Calu3 (cell line): ENCODE measurements at regions not wholly inside any gene's neighbourhood (a gene's known extent, or its start where the extent isn't known, plus 50 kb on each side); places are given as distances from the start of the nearest gene placed in this dataset.

Source experiments
- BruUV-seq: library from RNA; stranded (reverse); fragments of 400-500 nt; replicated peaks from 2 replicates; lab custom pipeline; 2021; lab: Mats Ljungman, UMichigan
- CTCF ChIA-PET: fragments of 300-600 bp; sonication (Branson Sonifier 250); formaldehyde crosslinking; loops from one replicate; lab custom pipeline; 2022; ENCODE audit warnings: antibody characterized with exemption; lab: Charles Lee
- DNase-seq: peaks from one replicate; pipeline ENCODE4 v3.0.0; 2022
- H3K27ac Mint-ChIP-seq: one replicate; pipeline ENCODE4 v1.8.0; 2022; ENCODE audit warnings: mixed read lengths; ENCODE audit not compliant: unreplicated experiment
- H3K27me3 Mint-ChIP-seq: one replicate; pipeline ENCODE4 v1.8.0; 2022; ENCODE audit warnings: mixed read lengths; ENCODE audit not compliant: unreplicated experiment
- H3K36me3 Mint-ChIP-seq: one replicate; pipeline ENCODE4 v1.8.0; 2022; ENCODE audit warnings: mild to moderate bottlenecking, moderate library complexity, mixed read lengths; ENCODE audit not compliant: insufficient read depth, unreplicated experiment
- H3K4me1 Mint-ChIP-seq: one replicate; pipeline ENCODE4 v1.8.0; 2022; ENCODE audit warnings: mild to moderate bottlenecking, low read depth, mixed read lengths; ENCODE audit not compliant: unreplicated experiment
- H3K4me3 Mint-ChIP-seq: one replicate; pipeline ENCODE4 v1.8.0; 2022; ENCODE audit warnings: mild to moderate bottlenecking, low read depth, moderate library complexity, mixed read lengths; ENCODE audit not compliant: unreplicated experiment
- H3K9me3 Mint-ChIP-seq: one replicate; pipeline ENCODE4 v1.8.0; 2022; ENCODE audit warnings: low read depth, mixed read lengths; ENCODE audit not compliant: unreplicated experiment
- intact Hi-C: fragments of 100-400 bp; cut with micrococcal nuclease; formaldehyde crosslinking; loops from one replicate; pipeline ENCODE4 v1.10.0; 2022; ENCODE audit not compliant: unreplicated experiment
- TF ChIP-seq, protein P1 (sequence below): fragments of 200-600 bp; IDR thresholded peaks from one replicate; pipeline ENCODE4 v1.8.0; 2022; ENCODE audit warnings: antibody characterized with exemption; ENCODE audit not compliant: unreplicated experiment

DNA sequence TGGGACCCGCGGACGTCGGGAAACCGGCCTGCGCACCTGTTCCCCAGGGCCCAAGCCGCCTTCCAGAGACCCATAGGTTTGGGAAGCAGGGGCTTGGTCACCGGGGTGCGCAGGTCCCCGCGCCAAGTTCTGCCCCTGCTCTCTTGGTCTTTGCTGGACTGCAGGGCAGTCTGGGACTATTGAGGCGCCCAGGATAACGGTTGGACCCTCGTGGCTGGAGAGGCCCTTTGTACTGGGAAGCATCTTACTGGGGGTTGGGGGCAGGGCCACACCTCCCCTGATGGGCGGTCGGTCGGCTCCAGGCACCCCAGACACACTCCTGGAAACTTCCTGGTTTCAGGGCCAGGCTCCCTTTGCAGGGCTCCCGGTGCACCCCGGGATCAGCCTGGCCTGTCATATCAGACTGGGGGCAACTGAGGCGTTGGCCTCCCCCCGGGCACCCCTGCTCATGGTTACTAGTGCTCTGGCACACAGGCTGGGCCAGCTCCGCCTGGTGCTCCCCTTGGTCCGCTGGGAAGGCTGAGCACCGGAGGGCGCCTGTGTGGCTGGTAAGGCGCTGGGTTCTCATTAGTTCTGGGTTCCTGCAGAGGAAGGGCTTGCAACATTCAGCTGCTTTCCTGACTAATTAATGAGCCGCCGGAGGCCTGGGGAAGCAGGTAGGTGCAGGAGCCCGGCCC, 1250.5 kb downstream of the BRD1 start:
- Mint-ChIP-seq H3K4me1 (no peaks in the 10 kb centered on the region), H3K9me3 (peaks cover 7% of the 10 kb centered on the region), H3K4me3 (no peak overlapping the region), H3K27me3 (no peaks in the 10 kb centered on the region), H3K36me3 (no peaks in the 10 kb centered on the region), H3K27ac (no peak overlapping the region)
- DNase-seq: no peak
- CTCF ChIA-PET: no interaction called here
- intact Hi-C loops: no loop called here
- no TSS peak for BruUV-seq
- TF ChIP-seq, protein P1, sequence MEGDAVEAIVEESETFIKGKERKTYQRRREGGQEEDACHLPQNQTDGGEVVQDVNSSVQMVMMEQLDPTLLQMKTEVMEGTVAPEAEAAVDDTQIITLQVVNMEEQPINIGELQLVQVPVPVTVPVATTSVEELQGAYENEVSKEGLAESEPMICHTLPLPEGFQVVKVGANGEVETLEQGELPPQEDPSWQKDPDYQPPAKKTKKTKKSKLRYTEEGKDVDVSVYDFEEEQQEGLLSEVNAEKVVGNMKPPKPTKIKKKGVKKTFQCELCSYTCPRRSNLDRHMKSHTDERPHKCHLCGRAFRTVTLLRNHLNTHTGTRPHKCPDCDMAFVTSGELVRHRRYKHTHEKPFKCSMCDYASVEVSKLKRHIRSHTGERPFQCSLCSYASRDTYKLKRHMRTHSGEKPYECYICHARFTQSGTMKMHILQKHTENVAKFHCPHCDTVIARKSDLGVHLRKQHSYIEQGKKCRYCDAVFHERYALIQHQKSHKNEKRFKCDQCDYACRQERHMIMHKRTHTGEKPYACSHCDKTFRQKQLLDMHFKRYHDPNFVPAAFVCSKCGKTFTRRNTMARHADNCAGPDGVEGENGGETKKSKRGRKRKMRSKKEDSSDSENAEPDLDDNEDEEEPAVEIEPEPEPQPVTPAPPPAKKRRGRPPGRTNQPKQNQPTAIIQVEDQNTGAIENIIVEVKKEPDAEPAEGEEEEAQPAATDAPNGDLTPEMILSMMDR: no peak

DNA sequence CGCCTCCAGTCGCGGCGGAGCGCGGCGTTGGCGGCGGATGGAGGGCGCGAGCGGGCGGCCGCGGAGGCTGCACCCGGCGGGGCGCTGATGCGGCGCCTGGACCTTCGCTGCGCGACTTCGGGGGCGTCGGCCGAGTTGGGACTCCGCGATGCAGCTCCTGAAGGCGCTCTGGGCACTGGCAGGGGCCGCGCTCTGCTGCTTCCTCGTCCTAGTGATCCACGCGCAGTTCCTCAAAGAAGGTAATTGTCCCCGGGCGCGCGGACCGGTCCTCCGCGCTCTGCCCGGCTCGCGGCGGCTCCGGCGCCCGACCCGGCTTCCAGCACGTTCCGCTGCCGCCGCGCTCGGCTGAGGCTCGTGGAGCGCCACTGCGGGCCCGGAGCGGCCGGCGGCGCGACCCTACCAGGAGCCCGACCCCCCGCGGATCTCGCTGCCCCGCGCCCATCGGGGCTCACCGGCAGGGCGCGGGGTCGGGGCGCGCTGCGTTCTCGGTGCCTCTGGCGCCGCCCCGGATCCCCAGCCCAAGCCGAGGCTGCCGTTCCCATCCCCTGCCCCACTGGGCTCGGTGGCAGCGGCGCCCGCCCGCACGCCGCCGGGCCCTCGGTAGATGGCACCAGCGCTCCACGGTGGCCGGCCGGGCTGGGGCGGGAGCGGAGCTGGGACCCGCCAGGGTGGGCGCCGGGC, 1251.2 kb downstream of the BRD1 start:
- Mint-ChIP-seq H3K27me3 (no peaks in the 10 kb centered on the region), H3K9me3 (peaks cover 7% of the 10 kb centered on the region), H3K36me3 (no peaks in the 10 kb centered on the region), H3K4me3 (no peak overlapping the region), H3K4me1 (no peaks in the 10 kb centered on the region), H3K27ac (no peak overlapping the region)
- no peak for DNase-seq
- no TSS peak for BruUV-seq
- TF ChIP-seq, protein P1: no peak
- CTCF ChIA-PET: no interaction called here
- intact Hi-C loops: no loop called here

DNA sequence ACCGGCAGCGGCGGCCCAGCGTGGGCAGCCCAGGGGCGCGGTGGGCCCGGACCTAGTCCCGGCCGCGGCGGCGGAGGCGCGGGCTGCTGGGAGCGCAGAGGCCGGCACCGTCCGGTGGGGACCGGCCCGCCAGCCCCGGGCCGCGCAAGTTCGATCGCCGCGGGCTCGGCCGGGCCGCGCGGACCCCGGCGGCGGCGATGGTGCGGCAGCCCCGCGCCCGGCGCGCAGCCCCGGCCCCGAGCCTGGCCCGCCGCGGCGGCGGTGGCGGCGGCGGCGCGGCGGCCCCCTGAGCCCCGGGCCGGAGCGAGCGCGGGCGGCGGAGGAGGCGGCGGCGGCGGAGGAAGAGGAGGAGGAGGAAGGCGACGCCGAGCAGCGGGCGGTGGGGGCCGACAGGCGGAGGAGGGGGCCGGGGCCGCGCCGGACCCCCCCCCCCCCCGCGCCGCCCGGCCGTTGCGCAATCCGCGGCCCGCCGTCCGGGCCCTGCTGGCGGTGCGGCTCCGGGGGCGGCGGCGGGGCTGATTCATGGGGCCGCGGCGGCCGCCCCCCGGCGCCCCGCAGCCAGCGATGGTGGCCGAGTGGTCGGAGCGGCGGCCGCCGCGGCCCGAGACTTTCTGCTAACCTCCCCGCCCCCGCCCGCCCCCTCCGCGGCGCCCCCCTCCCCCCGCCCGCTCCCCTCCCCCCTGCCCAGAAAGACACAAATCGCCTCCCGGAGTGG, 1251.9 kb downstream of the BRD1 start:
- Mint-ChIP-seq H3K27ac (no peak overlapping the region), H3K4me1 (no peaks in the 10 kb centered on the region), H3K36me3 (no peaks in the 10 kb centered on the region), H3K9me3 (peaks cover 7% of the 10 kb centered on the region), H3K27me3 (no peaks in the 10 kb centered on the region), H3K4me3 (no peak overlapping the region)
- CTCF ChIA-PET: no interaction called here
- intact Hi-C loops: no loop called here
- no peak for DNase-seq
- TF ChIP-seq, protein P1: no peak
- no TSS peak for BruUV-seq

DNA sequence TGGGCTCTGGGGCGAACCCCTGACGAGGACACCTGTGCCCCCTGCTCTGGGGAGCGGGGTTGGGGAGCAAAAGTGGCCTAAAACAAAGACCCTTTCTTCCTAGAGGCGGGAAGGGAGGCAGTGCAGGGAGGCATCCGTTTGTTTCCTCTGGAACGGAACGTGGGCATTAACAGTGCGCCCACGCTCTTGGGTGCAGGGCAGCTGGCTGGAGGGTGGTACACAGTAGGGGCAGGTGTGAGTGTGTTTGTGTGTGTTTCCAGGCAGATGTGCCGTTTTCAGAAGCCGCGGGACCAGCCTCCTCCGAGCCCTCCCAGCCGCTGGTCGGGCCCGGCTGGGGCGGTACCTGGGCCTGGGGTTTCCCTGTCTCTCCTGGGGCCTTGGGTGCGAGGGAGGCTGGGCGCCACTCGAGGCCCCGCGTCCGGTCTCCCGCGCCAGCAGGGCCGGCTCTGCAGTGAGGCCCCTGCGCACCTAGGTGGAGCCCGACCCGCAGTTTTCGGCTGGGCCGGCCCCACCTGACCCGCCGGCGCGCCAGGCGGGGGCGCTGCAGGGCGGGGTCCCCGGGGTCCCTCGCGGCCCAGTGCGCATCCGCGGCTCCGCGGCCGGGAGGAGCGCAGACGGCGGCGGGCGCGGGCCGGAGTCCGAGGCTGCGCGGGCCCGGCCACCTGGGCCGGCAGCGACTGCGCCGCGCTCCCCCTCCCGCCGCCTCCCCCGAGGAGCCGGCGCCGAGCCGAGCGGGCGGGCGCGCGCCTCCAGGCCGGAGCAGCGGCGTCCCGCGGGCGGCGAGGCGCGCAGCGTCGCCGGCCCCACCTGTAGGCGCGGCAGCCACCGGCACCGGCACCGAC, 1252.7 kb downstream of the BRD1 start:
- DNase-seq: no peak

More for the DNA sequence above, 1252.7 kb downstream of the BRD1 start:
- Mint-ChIP-seq H3K4me1 (no peaks in the 10 kb centered on the region), H3K4me3 (no peak overlapping the region), H3K36me3 (no peaks in the 10 kb centered on the region), H3K27ac (peak overlapping the region; percentile 75), H3K9me3 (peaks cover 14% of the 10 kb centered on the region), H3K27me3 (no peaks in the 10 kb centered on the region)
- intact Hi-C loops: no loop called here
- BruUV-seq: no TSS peak
- CTCF ChIA-PET: no interaction called here
- TF ChIP-seq, protein P1: no peak
